ENCODE measurements at regions not wholly inside any gene's neighbourhood (a gene's known extent, or its start where the extent isn't known, plus 50 kb on each side); places are given as distances from the start of the nearest gene placed in this dataset.

- H2AFZ ChIP-seq (ENCODE audit: insufficient read depth, low read length, poor library complexity), result no peak overlapping the region
- H3K4me2 ChIP-seq (ENCODE audit: low read length), result no peak overlapping the region
- no peak overlapping the region for H4K12ac ChIP-seq (ENCODE audit: low read depth, low read length)
- WGBS (ENCODE audit: extremely low coverage, insufficient coverage, insufficient read length), result no CpG with 5 or more reads among the region's 1 CpG
- H4K91ac ChIP-seq (ENCODE audit: low read depth, low read length), result no peak overlapping the region
- no peak overlapping the region for H3K4ac ChIP-seq (ENCODE audit: low read depth, low read length)
- no peak overlapping the region for H3K18ac ChIP-seq (ENCODE audit: low read length)
- no peaks in the 10 kb centered on the region for H3K79me1 ChIP-seq (ENCODE audit: low read length)
- no peak overlapping the region for H3K27ac ChIP-seq (ENCODE audit: low read depth, low read length)
- no peaks in the 10 kb centered on the region for H3K27me3 ChIP-seq (ENCODE audit: insufficient read depth, low read length)
- no peak overlapping the region for H2BK120ac ChIP-seq (ENCODE audit: insufficient read depth, low read length, poor library complexity)
- H2BK12ac ChIP-seq (ENCODE audit: low read length), result no peak overlapping the region
- H3K4me3 ChIP-seq (ENCODE audit: low read depth, low read length), result no peak overlapping the region
- H4K8ac ChIP-seq (ENCODE audit: low read depth, low read length), result no peak overlapping the region
- H3K14ac ChIP-seq (ENCODE audit: low read length), result no peak overlapping the region
- no peaks in the 10 kb centered on the region for H3K9me3 ChIP-seq (ENCODE audit: insufficient read depth, low read depth, low read length)
- H2BK5ac ChIP-seq (ENCODE audit: low read depth, low read length, poor library complexity), result no peak overlapping the region
- H3K4me1 ChIP-seq (ENCODE audit: control insufficient read depth in 1 of 2, insufficient read depth in 2 of 2, low read length in 2 of 2), result no peaks in the 10 kb centered on the region
- no peaks in the 10 kb centered on the region for H3K79me2 ChIP-seq (ENCODE audit: control insufficient read depth, insufficient read depth, low read length, poor library complexity)
- H2AK5ac ChIP-seq (ENCODE audit: low read length), result no peak overlapping the region
- no peaks in the 10 kb centered on the region for H3K36me3 ChIP-seq (ENCODE audit: control insufficient read depth in 1 of 2, insufficient read depth in 2 of 2, low read length in 2 of 2)
- H3K23ac ChIP-seq (ENCODE audit: low read length), result no peak overlapping the region
- DNase-seq, result no peak
- no peak overlapping the region for H3K9ac ChIP-seq (ENCODE audit: low read length)
Observed at GRCh38 chr4:171049380-171049779, 763.8 kb upstream of the GALNTL6 start.

- no peak overlapping the region for H2BK5ac ChIP-seq (ENCODE audit: low read depth, low read length, poor library complexity)
- H2AK5ac ChIP-seq (ENCODE audit: low read length), result no peak overlapping the region
- DNase-seq, result no peak
- H2AFZ ChIP-seq (ENCODE audit: insufficient read depth, low read length, poor library complexity), result no peak overlapping the region
- H3K79me2 ChIP-seq (ENCODE audit: control insufficient read depth, insufficient read depth, low read length, poor library complexity), result no peaks in the 10 kb centered on the region
- no peak overlapping the region for H2BK120ac ChIP-seq (ENCODE audit: insufficient read depth, low read length, poor library complexity)
- H3K23ac ChIP-seq (ENCODE audit: low read length), result no peak overlapping the region
- H3K4me3 ChIP-seq (ENCODE audit: low read depth, low read length), result no peak overlapping the region
- no peak overlapping the region for H3K14ac ChIP-seq (ENCODE audit: low read length)
- H3K79me1 ChIP-seq (ENCODE audit: low read length), result no peaks in the 10 kb centered on the region
- no peak overlapping the region for H3K4ac ChIP-seq (ENCODE audit: low read depth, low read length)
- peaks cover 6% of the 10 kb centered on the region for H3K9me3 ChIP-seq (ENCODE audit: insufficient read depth, low read depth, low read length)
- H3K18ac ChIP-seq (ENCODE audit: low read length), result no peak overlapping the region
- no CpG with 5 or more reads among the region's 46 CpGs for WGBS (ENCODE audit: extremely low coverage, insufficient coverage, insufficient read length)
- H3K9ac ChIP-seq (ENCODE audit: low read length), result no peak overlapping the region
- no peak overlapping the region for H2BK12ac ChIP-seq (ENCODE audit: low read length)
- H4K12ac ChIP-seq (ENCODE audit: low read depth, low read length), result no peak overlapping the region
- H3K4me1 ChIP-seq (ENCODE audit: control insufficient read depth in 1 of 2, insufficient read depth in 2 of 2, low read length in 2 of 2), result no peaks in the 10 kb centered on the region
- no peak overlapping the region for H4K8ac ChIP-seq (ENCODE audit: low read depth, low read length)
- H3K27ac ChIP-seq (ENCODE audit: low read depth, low read length), result no peak overlapping the region
- no peak overlapping the region for H4K91ac ChIP-seq (ENCODE audit: low read depth, low read length)
- no peaks in the 10 kb centered on the region for H3K36me3 ChIP-seq (ENCODE audit: control insufficient read depth in 1 of 2, insufficient read depth in 2 of 2, low read length in 2 of 2)
- no peak overlapping the region for H3K4me2 ChIP-seq (ENCODE audit: low read length)
- H3K27me3 ChIP-seq (ENCODE audit: insufficient read depth, low read length), result no peaks in the 10 kb centered on the region
Observed at GRCh38 chr4:171042989-171043524, 770.1 kb upstream of the GALNTL6 start.

- no peak overlapping the region for H3K14ac ChIP-seq (ENCODE audit: low read length)
- no peak for DNase-seq
- H3K18ac ChIP-seq (ENCODE audit: low read length), result no peak overlapping the region
- no peak overlapping the region for H2BK120ac ChIP-seq (ENCODE audit: insufficient read depth, low read length, poor library complexity)
- no peaks in the 10 kb centered on the region for H3K36me3 ChIP-seq (ENCODE audit: control insufficient read depth in 1 of 2, insufficient read depth in 2 of 2, low read length in 2 of 2)
- no peak overlapping the region for H3K4me3 ChIP-seq (ENCODE audit: low read depth, low read length)
- H3K4me2 ChIP-seq (ENCODE audit: low read length), result no peak overlapping the region
- H2BK12ac ChIP-seq (ENCODE audit: low read length), result no peak overlapping the region
- H2AFZ ChIP-seq (ENCODE audit: insufficient read depth, low read length, poor library complexity), result no peak overlapping the region
- no peak overlapping the region for H2AK5ac ChIP-seq (ENCODE audit: low read length)
- no peak overlapping the region for H3K9ac ChIP-seq (ENCODE audit: low read length)
- no peak overlapping the region for H4K12ac ChIP-seq (ENCODE audit: low read depth, low read length)
- no peaks in the 10 kb centered on the region for H3K79me1 ChIP-seq (ENCODE audit: low read length)
- H2BK5ac ChIP-seq (ENCODE audit: low read depth, low read length, poor library complexity), result no peak overlapping the region
- H3K27me3 ChIP-seq (ENCODE audit: insufficient read depth, low read length), result no peaks in the 10 kb centered on the region
- no CpG with 5 or more reads among the region's 3 CpGs for WGBS (ENCODE audit: extremely low coverage, insufficient coverage, insufficient read length)
- no peaks in the 10 kb centered on the region for H3K79me2 ChIP-seq (ENCODE audit: control insufficient read depth, insufficient read depth, low read length, poor library complexity)
- H3K4ac ChIP-seq (ENCODE audit: low read depth, low read length), result no peak overlapping the region
- no peak overlapping the region for H4K8ac ChIP-seq (ENCODE audit: low read depth, low read length)
- H3K9me3 ChIP-seq (ENCODE audit: insufficient read depth, low read depth, low read length), result no peaks in the 10 kb centered on the region
- H3K27ac ChIP-seq (ENCODE audit: low read depth, low read length), result no peak overlapping the region
- no peaks in the 10 kb centered on the region for H3K4me1 ChIP-seq (ENCODE audit: control insufficient read depth in 1 of 2, insufficient read depth in 2 of 2, low read length in 2 of 2)
- no peak overlapping the region for H4K91ac ChIP-seq (ENCODE audit: low read depth, low read length)
- no peak overlapping the region for H3K23ac ChIP-seq (ENCODE audit: low read length)
Observed at GRCh38 chr4:171035909-171036308, 777.3 kb upstream of the GALNTL6 start.

- no peak overlapping the region for H3K9ac ChIP-seq (ENCODE audit: low read length)
- no peaks in the 10 kb centered on the region for H3K79me1 ChIP-seq (ENCODE audit: low read length)
- no peaks in the 10 kb centered on the region for H3K36me3 ChIP-seq (ENCODE audit: control insufficient read depth in 1 of 2, insufficient read depth in 2 of 2, low read length in 2 of 2)
- H4K8ac ChIP-seq (ENCODE audit: low read depth, low read length), result no peak overlapping the region
- no peak overlapping the region for H3K4ac ChIP-seq (ENCODE audit: low read depth, low read length)
- no CpG with 5 or more reads among the region's 1 CpG for WGBS (ENCODE audit: extremely low coverage, insufficient coverage, insufficient read length)
- no peaks in the 10 kb centered on the region for H3K9me3 ChIP-seq (ENCODE audit: insufficient read depth, low read depth, low read length)
- DNase-seq, result no peak
- no peak overlapping the region for H2BK12ac ChIP-seq (ENCODE audit: low read length)
- H4K91ac ChIP-seq (ENCODE audit: low read depth, low read length), result no peak overlapping the region
- H3K18ac ChIP-seq (ENCODE audit: low read length), result no peak overlapping the region
- H2AK5ac ChIP-seq (ENCODE audit: low read length), result no peak overlapping the region
- H2AFZ ChIP-seq (ENCODE audit: insufficient read depth, low read length, poor library complexity), result no peak overlapping the region
- no peak overlapping the region for H2BK120ac ChIP-seq (ENCODE audit: insufficient read depth, low read length, poor library complexity)
- H3K14ac ChIP-seq (ENCODE audit: low read length), result no peak overlapping the region
- no peaks in the 10 kb centered on the region for H3K27me3 ChIP-seq (ENCODE audit: insufficient read depth, low read length)
- H2BK5ac ChIP-seq (ENCODE audit: low read depth, low read length, poor library complexity), result no peak overlapping the region
- H3K23ac ChIP-seq (ENCODE audit: low read length), result no peak overlapping the region
- H3K4me1 ChIP-seq (ENCODE audit: control insufficient read depth in 1 of 2, insufficient read depth in 2 of 2, low read length in 2 of 2), result no peaks in the 10 kb centered on the region
- no peak overlapping the region for H4K12ac ChIP-seq (ENCODE audit: low read depth, low read length)
- H3K4me2 ChIP-seq (ENCODE audit: low read length), result no peak overlapping the region
- no peak overlapping the region for H3K4me3 ChIP-seq (ENCODE audit: low read depth, low read length)
- H3K79me2 ChIP-seq (ENCODE audit: control insufficient read depth, insufficient read depth, low read length, poor library complexity), result no peaks in the 10 kb centered on the region
- no peak overlapping the region for H3K27ac ChIP-seq (ENCODE audit: low read depth, low read length)
Observed at GRCh38 chr4:171031338-171031737, 781.9 kb upstream of the GALNTL6 start.
